ENCODE measurements at regions not wholly inside any gene's neighbourhood (a gene's known extent, or its start where the extent isn't known, plus 50 kb on each side); places are given as distances from the start of the nearest gene placed in this dataset.
"Not testable (repeated sequence)": the region's sequence is repeated elsewhere in the genome, so short reads cannot be mapped to it uniquely, and the experiment has no call there.

- DNase-seq: no peak
- Histone ChIP-seq H3K4me3 (ENCODE audit: insufficient read depth, low read depth, low read length) (no peak overlapping the region), H3K36me3 (replicated peaks; ENCODE audit: control insufficient read depth, insufficient read depth, low read length) (no peaks in the 10 kb centered on the region)
Observed at GRCh38 chr10:31679936-31680335, 248.7 kb downstream of the ARHGAP12 start.

DNA sequence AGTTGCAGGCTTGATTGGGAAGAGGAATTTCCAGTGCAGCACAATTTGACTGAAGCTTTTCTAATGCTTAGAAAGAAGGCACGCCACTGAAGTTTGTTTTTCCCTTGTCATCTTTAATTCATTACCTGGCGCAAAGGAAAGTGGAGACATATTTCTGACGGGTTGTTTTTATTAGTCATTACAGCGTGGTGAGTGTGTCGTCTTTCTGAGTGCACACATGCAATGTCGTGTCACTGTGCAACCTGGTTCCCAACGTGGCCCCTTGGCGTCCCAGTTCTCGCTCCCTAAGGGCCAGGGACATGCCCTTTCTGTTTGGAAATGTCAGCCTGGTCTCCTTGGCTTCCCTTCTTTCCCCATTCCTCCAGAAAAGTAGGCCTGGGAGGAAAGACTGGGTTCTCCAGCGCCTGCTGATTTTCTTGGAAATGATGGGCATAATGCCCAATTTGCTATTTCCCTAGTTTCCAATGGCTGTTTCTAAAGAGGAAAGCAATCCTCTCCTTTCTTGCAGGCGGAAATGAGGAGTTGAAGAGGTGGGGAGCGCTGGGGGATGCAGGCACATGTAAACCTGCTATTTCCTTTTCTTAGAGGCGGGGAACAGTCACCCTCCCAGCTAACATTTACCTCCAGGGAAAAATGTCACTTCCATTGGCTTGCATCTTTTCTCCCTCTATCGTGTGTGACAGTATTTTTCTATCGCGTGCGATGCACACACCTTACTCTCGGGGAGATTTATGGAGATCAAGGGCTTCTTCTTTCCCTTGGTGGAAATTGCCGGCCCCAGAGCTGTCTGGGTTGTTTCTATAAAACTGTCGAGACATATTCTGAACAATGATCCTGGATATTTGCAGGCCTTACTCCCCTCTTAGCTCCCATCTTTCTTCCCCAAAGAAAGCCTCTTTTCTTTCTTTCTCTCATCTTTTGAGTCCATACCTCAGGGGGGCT, 249.8 kb downstream of the ARHGAP12 start:
- Histone ChIP-seq H3K36me3 (replicated peaks; ENCODE audit: control insufficient read depth, insufficient read depth, low read length) (no peaks in the 10 kb centered on the region), H3K4me3 (ENCODE audit: insufficient read depth, low read depth, low read length) (no peak overlapping the region), H3K27me3 (ENCODE audit: control insufficient read depth, insufficient read depth, low read length) (no peaks in the 10 kb centered on the region)
- DNase-seq: no peak

More at GRCh38 chr10:31679936-31680335, 248.7 kb downstream of the ARHGAP12 start:
- H3K27me3 ChIP-seq (ENCODE audit: control insufficient read depth, insufficient read depth, low read length): no peaks in the 10 kb centered on the region

DNA sequence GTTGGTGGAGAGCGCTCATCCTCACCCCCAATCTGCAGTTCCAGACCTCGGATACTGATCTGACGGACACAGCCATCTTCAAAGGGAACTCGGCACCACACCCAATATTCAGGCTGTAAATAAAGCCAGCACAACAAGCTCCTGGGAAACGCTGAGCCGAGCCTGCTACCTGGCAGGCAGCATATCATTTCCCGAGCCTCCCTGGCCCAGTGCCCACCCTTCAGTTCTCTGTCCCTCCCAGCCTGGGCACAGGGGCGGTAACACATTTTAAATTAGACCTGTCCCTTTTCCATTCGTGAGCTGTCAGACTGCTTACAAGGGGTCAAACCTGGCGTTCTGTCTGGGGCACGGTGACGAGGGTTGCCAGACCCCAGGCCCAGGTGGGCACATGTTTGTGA, 250.5 kb downstream of the ARHGAP12 start:
- no peaks in the 10 kb centered on the region for H3K27me3 ChIP-seq (ENCODE audit: control insufficient read depth, insufficient read depth, low read length)
- no peaks in the 10 kb centered on the region for H3K36me3 ChIP-seq (replicated peaks; ENCODE audit: control insufficient read depth, insufficient read depth, low read length)
- DNase-seq: no peak
- no peak overlapping the region for H3K4me3 ChIP-seq (ENCODE audit: insufficient read depth, low read depth, low read length)

DNA sequence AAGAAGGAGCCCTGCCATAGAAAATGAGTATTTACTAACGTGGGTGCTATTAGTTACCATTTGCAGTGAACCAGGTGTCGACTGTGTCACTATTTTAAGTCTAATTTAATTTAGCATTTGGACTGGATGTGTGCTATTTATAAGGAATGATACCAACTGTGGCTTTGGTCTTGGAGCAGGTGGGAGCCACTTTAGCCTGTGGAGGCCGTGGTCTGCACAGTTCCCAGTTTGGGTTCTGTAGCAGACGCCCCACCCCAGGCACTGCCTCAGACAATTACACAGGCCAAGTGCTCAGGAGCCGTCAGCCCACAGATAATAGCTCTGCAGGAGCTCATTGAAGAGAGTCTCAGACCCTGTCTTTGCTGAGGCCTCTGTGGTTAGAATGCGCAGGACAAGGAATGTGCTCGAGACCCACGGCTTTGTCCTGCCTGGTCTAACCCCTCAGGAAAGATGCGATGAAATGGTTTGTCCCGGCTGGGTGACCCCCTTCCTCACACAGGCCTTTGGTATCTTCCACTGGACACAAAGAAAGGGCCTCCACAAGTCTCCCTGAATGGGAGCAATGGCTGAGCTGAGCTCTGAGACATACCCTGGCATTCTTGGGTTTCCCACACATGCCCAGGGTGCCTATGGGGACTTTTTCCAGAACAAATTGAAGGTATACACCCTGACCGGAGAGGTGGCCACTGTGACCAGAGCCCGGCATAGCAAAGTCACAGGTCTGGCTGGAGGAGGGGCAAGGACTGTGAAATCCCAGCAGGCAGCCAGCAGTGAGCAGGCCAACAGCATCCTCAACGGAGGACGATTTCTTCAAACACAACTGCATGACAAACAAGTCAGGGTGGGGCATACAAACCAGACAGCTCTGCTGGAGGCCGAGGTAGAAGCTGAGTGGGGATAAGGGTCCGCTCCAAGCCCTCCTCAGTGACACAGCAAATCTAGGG, 251.2 kb downstream of the ARHGAP12 start:
- DNase-seq: peak; percentile 19
- Histone ChIP-seq H3K27me3 (ENCODE audit: control insufficient read depth, insufficient read depth, low read length) (no peaks in the 10 kb centered on the region), H3K36me3 (replicated peaks; ENCODE audit: control insufficient read depth, insufficient read depth, low read length) (no peaks in the 10 kb centered on the region), H3K4me3 (ENCODE audit: insufficient read depth, low read depth, low read length) (no peak overlapping the region)

DNA sequence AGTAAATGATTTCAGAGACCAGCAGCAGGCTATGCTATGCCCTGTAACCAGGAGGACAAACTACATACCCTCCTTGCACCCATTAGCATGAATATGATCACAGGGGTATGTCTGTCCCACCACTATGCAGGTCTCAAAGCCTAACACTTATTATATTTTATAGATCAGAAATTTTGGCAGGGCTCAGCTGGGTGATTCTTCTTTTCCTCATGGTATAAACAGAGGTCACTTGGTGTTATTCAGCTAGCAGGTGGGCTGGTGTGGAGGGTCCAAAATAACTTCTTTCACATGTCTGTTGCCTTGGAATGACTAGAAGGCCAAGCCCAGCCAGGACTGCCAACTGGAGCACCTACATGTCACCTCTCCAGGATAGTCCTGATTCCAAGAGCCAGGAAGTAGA, 252.9 kb downstream of the ARHGAP12 start:
- Histone ChIP-seq H3K27me3 (ENCODE audit: control insufficient read depth, insufficient read depth, low read length) (no peaks in the 10 kb centered on the region), H3K36me3 (replicated peaks; ENCODE audit: control insufficient read depth, insufficient read depth, low read length) (no peaks in the 10 kb centered on the region), H3K4me3 (ENCODE audit: insufficient read depth, low read depth, low read length) (no peak overlapping the region)
- no peak for DNase-seq

DNA sequence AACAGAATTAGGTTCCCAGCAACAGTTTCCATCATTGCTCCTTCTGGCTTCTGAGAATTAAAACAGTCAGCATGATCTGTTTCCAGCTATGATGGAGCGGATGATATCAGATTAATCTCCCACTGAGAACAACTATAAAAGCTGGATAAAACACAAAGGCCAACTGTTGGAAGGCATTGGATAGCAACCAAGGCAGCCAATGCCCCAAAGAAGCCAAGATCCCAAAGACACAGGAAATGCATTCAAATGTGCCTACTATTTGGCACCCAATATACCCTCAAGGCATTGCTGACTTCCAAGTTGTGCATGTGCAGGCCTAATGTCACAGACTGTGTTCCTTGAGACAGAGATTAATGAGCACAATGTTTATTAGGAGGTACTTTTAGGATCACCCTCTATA, 259.3 kb downstream of the ARHGAP12 start:
- DNase-seq: no peak
- Histone ChIP-seq H3K4me3 (ENCODE audit: insufficient read depth, low read depth, low read length) (no peak overlapping the region), H3K27me3 (ENCODE audit: control insufficient read depth, insufficient read depth, low read length) (no peaks in the 10 kb centered on the region), H3K36me3 (replicated peaks; ENCODE audit: control insufficient read depth, insufficient read depth, low read length) (no peaks in the 10 kb centered on the region)

DNA sequence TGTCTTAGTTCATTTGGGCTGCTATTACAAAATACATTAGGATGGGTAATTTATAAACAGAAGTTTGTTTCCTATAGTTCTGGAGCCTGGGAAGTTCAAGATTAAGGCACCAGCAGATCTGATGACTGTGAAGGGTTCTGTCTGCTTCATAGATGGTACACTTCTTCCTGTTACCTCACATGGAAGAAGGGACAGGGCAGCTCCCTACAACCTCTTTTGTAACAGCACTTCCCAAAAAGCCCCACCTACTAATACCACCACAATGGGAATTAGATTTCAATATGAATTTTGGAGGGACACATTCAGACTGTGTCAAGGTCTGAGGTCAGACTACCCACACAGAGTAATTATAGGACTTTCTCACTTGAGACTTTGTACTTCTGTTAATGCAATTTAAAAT, 260.3 kb downstream of the ARHGAP12 start:
- no peak overlapping the region for H3K4me3 ChIP-seq (ENCODE audit: insufficient read depth, low read depth, low read length)
- DNase-seq: no peak
- H3K36me3 ChIP-seq (replicated peaks; ENCODE audit: control insufficient read depth, insufficient read depth, low read length): no peaks in the 10 kb centered on the region
- no peaks in the 10 kb centered on the region for H3K27me3 ChIP-seq (ENCODE audit: control insufficient read depth, insufficient read depth, low read length)

- DNase-seq; H3K36me3 ChIP-seq (replicated peaks; ENCODE audit: control insufficient read depth, insufficient read depth, low read length); H3K27me3 ChIP-seq (ENCODE audit: control insufficient read depth, insufficient read depth, low read length); H3K4me3 ChIP-seq (ENCODE audit: insufficient read depth, low read depth, low read length): not testable (repeated sequence)
Observed at GRCh38 chr10:31665764-31666279, 262.8 kb downstream of the ARHGAP12 start.

DNA sequence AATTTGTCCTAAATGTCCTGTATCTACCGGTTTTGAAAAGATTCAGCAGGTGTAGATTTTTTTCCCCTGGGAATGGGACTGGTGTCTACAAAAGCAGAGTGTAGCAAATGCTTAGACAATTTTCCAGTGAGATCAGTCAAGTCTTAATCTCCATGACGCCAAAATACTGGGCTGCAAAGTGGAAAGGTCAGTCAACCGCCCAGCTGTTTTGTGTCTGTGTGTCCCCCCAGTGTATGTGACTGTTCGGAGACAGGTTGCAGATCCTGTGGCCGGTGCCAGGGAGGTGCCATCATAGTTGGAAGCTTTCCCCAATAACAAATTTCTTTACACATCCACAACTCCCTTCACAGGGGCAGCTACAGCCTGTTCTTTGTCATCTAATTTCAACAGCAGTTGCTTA, 263.8 kb downstream of the ARHGAP12 start:
- no peak for DNase-seq
- no peaks in the 10 kb centered on the region for H3K36me3 ChIP-seq (replicated peaks; ENCODE audit: control insufficient read depth, insufficient read depth, low read length)
- no peaks in the 10 kb centered on the region for H3K27me3 ChIP-seq (ENCODE audit: control insufficient read depth, insufficient read depth, low read length)
- no peak overlapping the region for H3K4me3 ChIP-seq (ENCODE audit: insufficient read depth, low read depth, low read length)

DNA sequence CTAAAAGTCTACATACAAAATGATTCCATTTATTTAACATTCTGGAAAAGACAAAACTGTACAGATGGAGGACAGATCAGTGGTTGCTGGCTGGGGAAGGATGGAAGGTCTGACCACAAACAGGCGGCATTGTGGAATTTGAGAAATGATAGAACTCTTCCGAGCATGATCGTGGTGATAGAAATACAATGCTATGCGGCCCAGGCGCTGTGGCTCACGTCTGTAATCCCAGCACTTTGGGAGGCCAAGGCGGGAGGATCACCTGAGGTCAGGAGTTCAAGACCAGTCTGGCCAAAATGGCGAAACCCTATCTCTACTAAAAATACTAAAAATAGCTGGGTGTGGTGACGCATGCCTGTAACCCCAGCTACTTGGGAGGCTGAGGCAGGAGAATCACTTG, 264.6 kb downstream of the ARHGAP12 start:
- not testable (repeated sequence) for H3K36me3 ChIP-seq (replicated peaks; ENCODE audit: control insufficient read depth, insufficient read depth, low read length); H3K4me3 ChIP-seq (ENCODE audit: insufficient read depth, low read depth, low read length); H3K27me3 ChIP-seq (ENCODE audit: control insufficient read depth, insufficient read depth, low read length); DNase-seq

- Histone ChIP-seq H3K4me3 (ENCODE audit: insufficient read depth, low read depth, low read length) (no peak overlapping the region), H3K36me3 (replicated peaks; ENCODE audit: control insufficient read depth, insufficient read depth, low read length) (no peaks in the 10 kb centered on the region), H3K27me3 (ENCODE audit: control insufficient read depth, insufficient read depth, low read length) (no peaks in the 10 kb centered on the region)
- DNase-seq: no peak
Observed at GRCh38 chr10:31660300-31660699, 268.3 kb downstream of the ARHGAP12 start.

GRCh38 chr10:31659665-31660064, 269.0 kb downstream of the ARHGAP12 start:
- Histone ChIP-seq H3K27me3 (ENCODE audit: control insufficient read depth, insufficient read depth, low read length) (no peaks in the 10 kb centered on the region), H3K4me3 (ENCODE audit: insufficient read depth, low read depth, low read length) (no peak overlapping the region), H3K36me3 (replicated peaks; ENCODE audit: control insufficient read depth, insufficient read depth, low read length) (no peaks in the 10 kb centered on the region)
- DNase-seq: no peak

GRCh38 chr10:31657434-31657872, 271.2 kb downstream of the ARHGAP12 start:
- H3K36me3 ChIP-seq (replicated peaks; ENCODE audit: control insufficient read depth, insufficient read depth, low read length): no peaks in the 10 kb centered on the region
- no peaks in the 10 kb centered on the region for H3K27me3 ChIP-seq (ENCODE audit: control insufficient read depth, insufficient read depth, low read length)
- no peak overlapping the region for H3K4me3 ChIP-seq (ENCODE audit: insufficient read depth, low read depth, low read length)
- no peak for DNase-seq

DNA sequence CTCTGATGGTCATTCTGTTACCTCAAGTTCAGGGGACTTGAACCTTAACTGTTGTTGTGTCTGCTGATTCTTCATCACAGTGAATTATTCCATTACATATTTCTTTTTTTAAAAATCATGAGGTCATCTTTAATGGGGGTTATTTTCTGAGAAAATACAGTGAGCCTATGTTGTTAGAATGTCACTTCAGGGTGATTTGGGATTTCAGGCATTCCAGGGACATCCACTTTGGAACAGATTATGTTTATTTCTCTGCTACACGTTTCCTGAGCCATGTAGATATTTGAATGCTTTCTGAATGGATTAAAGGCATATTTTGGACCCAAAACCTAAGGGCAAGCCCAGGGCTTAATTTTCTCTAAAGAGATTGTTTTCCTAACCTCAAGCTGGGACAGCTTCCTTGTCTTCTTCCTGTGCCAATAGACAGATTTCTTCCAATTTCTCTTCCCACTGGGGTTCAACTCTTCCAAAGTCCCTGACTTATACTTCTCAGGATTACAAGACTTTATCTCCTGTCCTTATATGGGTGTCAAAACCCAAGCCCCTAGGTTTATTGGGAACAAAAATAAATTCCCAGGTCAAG, 271.7 kb downstream of the ARHGAP12 start:
- H3K27me3 ChIP-seq (ENCODE audit: control insufficient read depth, insufficient read depth, low read length): no peaks in the 10 kb centered on the region
- H3K4me3 ChIP-seq (ENCODE audit: insufficient read depth, low read depth, low read length): no peak overlapping the region
- DNase-seq: no peak
- no peaks in the 10 kb centered on the region for H3K36me3 ChIP-seq (replicated peaks; ENCODE audit: control insufficient read depth, insufficient read depth, low read length)
